Liver (tissue), 8 donors: ENCODE measurements at regions not wholly inside any gene's neighbourhood (a gene's known extent, or its start where the extent isn't known, plus 50 kb on each side); places are given as distances from the start of the nearest gene placed in this dataset.

Experiments
- DNase-seq: peaks from one replicate; pipeline ENCODE4 v3.0.0-alpha.2; 2017; ENCODE audit warnings: low spot score
- H3K27ac ChIP-seq, 2 donors: one replicate each; pipeline ENCODE4 v1.7.0; 2013; ENCODE audit warnings: inconsistent platforms in 2 of 2, low read length in 2 of 2, control low read depth in 1 of 2, low read depth in 1 of 2, mild to moderate bottlenecking in 1 of 2
- H3K27me3 ChIP-seq, 4 donors: one replicate each; pipeline versions ENCODE4 v1.6.1 to v1.7.0; 2013; ENCODE audit warnings: low read length in 3 of 4, inconsistent platforms in 1 of 4, mild to moderate bottlenecking in 1 of 4, moderate library complexity in 1 of 4; ENCODE audit not compliant: control insufficient read depth in 4 of 4, insufficient read depth in 4 of 4
- H3K36me3 ChIP-seq, 4 donors: one replicate each; pipeline versions ENCODE4 v1.6.1 to v1.7.0; 2013; ENCODE audit warnings: low read length in 3 of 4, mild to moderate bottlenecking in 3 of 4, low read depth in 1 of 4, moderate library complexity in 1 of 4; ENCODE audit not compliant: control insufficient read depth in 4 of 4, insufficient read depth in 3 of 4
- H3K4me1 ChIP-seq, 4 donors: one replicate each; pipeline versions ENCODE4 v1.6.1 to v1.7.0; 2013; ENCODE audit warnings: low read length in 3 of 4, mild to moderate bottlenecking in 3 of 4, moderate library complexity in 1 of 4; ENCODE audit not compliant: control insufficient read depth in 4 of 4, insufficient read depth in 4 of 4
- H3K4me3 ChIP-seq, 3 donors: one replicate each; pipeline versions ENCODE4 v1.6.1 to v1.7.0; 2013; ENCODE audit warnings: low read length in 3 of 3, control low read depth in 1 of 3, low read depth in 1 of 3, mild to moderate bottlenecking in 1 of 3
- H3K9ac ChIP-seq, 2 donors: one replicate each; pipeline ENCODE4 v1.7.0; 2013; ENCODE audit warnings: low read length in 2 of 2, mild to moderate bottlenecking in 2 of 2, moderate library complexity in 2 of 2, control low read depth in 1 of 2, low read depth in 1 of 2
- H3K9me3 ChIP-seq, 4 donors: one replicate each; pipeline versions ENCODE4 v1.6.1 to v1.7.0; 2013; ENCODE audit warnings: low read length in 3 of 4; ENCODE audit not compliant: control insufficient read depth in 4 of 4
- ATF3 ChIP-seq: IDR thresholded peaks from 2 replicates; pipeline ENCODE4 v1.6.1; 2016; ENCODE audit warnings: antibody characterized with exemption
- CTCF ChIP-seq: fragments of 150-350 bp; IDR thresholded peaks from 2 replicates; pipeline ENCODE4 v1.5.1; 2017; ENCODE audit warnings: improper control_type of control experiment, low read depth, low read length; ENCODE audit not compliant: missing input control
- EGR1 ChIP-seq, 2 donors: IDR thresholded peaks; 2 replicates each; pipeline ENCODE4 v1.6.1; 2016 to 2018; ENCODE audit warnings: antibody characterized with exemption in 2 of 2, low read depth in 2 of 2
- FOXA1 ChIP-seq: IDR thresholded peaks from 2 replicates; pipeline ENCODE4 v1.6.1; 2016; ENCODE audit warnings: antibody characterized with exemption
- FOXA2 ChIP-seq: IDR thresholded peaks from 2 replicates; pipeline ENCODE4 v1.6.1; 2016; ENCODE audit warnings: antibody characterized with exemption
- GABPA ChIP-seq, 2 donors: IDR thresholded peaks in 1 of 2; conservative IDR thresholded peaks in 1 of 2; 2 replicates each; pipeline ENCODE4 v1.6.1; 2016; ENCODE audit warnings: antibody characterized with exemption in 2 of 2, mild to moderate bottlenecking in 1 of 2, moderate library complexity in 1 of 2
- HNF4A ChIP-seq, 2 donors: conservative IDR thresholded peaks; 2 replicates each; pipeline ENCODE4 v1.6.1; 2016; ENCODE audit warnings: antibody characterized with exemption in 2 of 2, mild to moderate bottlenecking in 2 of 2
- HNF4G ChIP-seq: IDR thresholded peaks from 2 replicates; pipeline ENCODE4 v1.6.1; 2016; ENCODE audit warnings: antibody characterized with exemption
- JUND ChIP-seq, 2 donors: IDR thresholded peaks; 2 replicates each; pipeline ENCODE4 v1.6.1; 2016; ENCODE audit warnings: antibody characterized with exemption in 2 of 2
- MAX ChIP-seq: IDR thresholded peaks from 2 replicates; pipeline ENCODE4 v1.6.1; 2016; ENCODE audit warnings: antibody characterized with exemption
- NR2F2 ChIP-seq: IDR thresholded peaks from 2 replicates; pipeline ENCODE4 v1.6.1; 2016; ENCODE audit warnings: antibody characterized with exemption
- RAD21 ChIP-seq, 2 donors: IDR thresholded peaks; 2 replicates each; pipeline ENCODE4 v1.6.1; 2016; ENCODE audit warnings: antibody characterized with exemption in 2 of 2, mild to moderate bottlenecking in 2 of 2
- REST ChIP-seq: IDR thresholded peaks from 2 replicates; pipeline ENCODE4 v1.6.1; 2016; ENCODE audit warnings: antibody characterized with exemption, mild to moderate bottlenecking
- RXRA ChIP-seq, 2 donors: IDR thresholded peaks; 2 replicates each; pipeline ENCODE4 v1.6.1; 2017 to 2018; ENCODE audit warnings: antibody characterized with exemption in 2 of 2, mild to moderate bottlenecking in 1 of 2
- SP1 ChIP-seq: IDR thresholded peaks from 2 replicates; pipeline ENCODE4 v1.6.1; 2018; ENCODE audit warnings: antibody characterized with exemption, mild to moderate bottlenecking
- TAF1 ChIP-seq: conservative IDR thresholded peaks from 2 replicates; pipeline ENCODE4 v1.6.1; 2016; ENCODE audit warnings: antibody characterized with exemption, mild to moderate bottlenecking
- YY1 ChIP-seq: IDR thresholded peaks from 2 replicates; pipeline ENCODE4 v1.6.1; 2016; ENCODE audit warnings: antibody characterized with exemption, mild to moderate bottlenecking
- ZBTB33 ChIP-seq: IDR thresholded peaks from 2 replicates; pipeline ENCODE4 v1.6.1; 2016; ENCODE audit warnings: antibody characterized with exemption
- WGBS: extraction: QIAGEN DNeasy Blood & Tissue Kit; methylation state at CpG from one replicate; pipeline ENCODE4 v1.1.7; 2013; 5-methylcytosine and 5-hydroxymethylcytosine counted together
- donor health status: healthy.
- donor health status: healthy.
- donor health status: healthy.
- donor health status: healthy.
- donor health status: healthy.

- 60% methylated on average over 6 of the region's 6 CpGs for WGBS
- DNase-seq, result no peak
- H3K9me3 ChIP-seq, result no peaks in the 10 kb centered on the region
Measured at GRCh38 chr5:5726401-5726800, 303.9 kb downstream of the ICE1 start.

More at GRCh38 chr5:5726401-5726800, 303.9 kb downstream of the ICE1 start:
- Histone ChIP-seq H3K27ac (no peak overlapping the region), H3K36me3 (no peaks in the 10 kb centered on the region), H3K27me3 (no peaks in the 10 kb centered on the region), H3K4me3 (no peak overlapping the region), H3K9ac (no peak overlapping the region), H3K4me1 (no peaks in the 10 kb centered on the region)
- no peak for TF ChIP-seq NR2F2
- no peak for TF ChIP-seq EGR1 (IDR thresholded peaks at IDR 0.05; ENCODE audit: low read depth in 2 of 2)
- no peak for TF ChIP-seq HNF4G
- no peak for TF ChIP-seq FOXA1
- no peak for TF ChIP-seq YY1
- TF ChIP-seq GABPA (IDR thresholded peaks at IDR 0.05 in 1 of 2, conservative IDR thresholded peaks at IDR 0.05 in 1 of 2), result no peak
- no peak for TF ChIP-seq FOXA2
- no peak for TF ChIP-seq JUND (IDR thresholded peaks at IDR 0.05)
- TF ChIP-seq SP1, result no peak
- TF ChIP-seq RXRA (IDR thresholded peaks at IDR 0.05), result no peak
- TF ChIP-seq TAF1, result no peak
- TF ChIP-seq ATF3, result no peak
- no peak for TF ChIP-seq CTCF
- TF ChIP-seq HNF4A (conservative IDR thresholded peaks at IDR 0.05), result no peak
- no peak for TF ChIP-seq ZBTB33
- no peak for TF ChIP-seq RAD21 (IDR thresholded peaks at IDR 0.05)
- TF ChIP-seq REST, result no peak
- no peak for TF ChIP-seq MAX
